HepG2 (cell line): ENCODE measurements at regions not wholly inside any gene's neighbourhood (a gene's known extent, or its start where the extent isn't known, plus 50 kb on each side); places are given as distances from the start of the nearest gene placed in this dataset.

Experiments used
- ATAC-seq: fragments of 200-7000 bp; cut with Tn5 transposase; 3 replicates; pipeline ENCODE4 v1.9.1; 2020; ENCODE audit warnings: mild to moderate bottlenecking, moderate library complexity
- BruUV-seq: library from RNA; stranded (reverse); fragments of 400-500 nt; replicated peaks from 2 replicates; lab custom pipeline; 2021; lab: Mats Ljungman, UMichigan
- CTCF ChIA-PET: fragments of 300-600 bp; formaldehyde crosslinking; extraction: SDS; loops from one replicate; lab custom pipeline; 2021; ENCODE audit warnings: low total read pairs, inconsistent platforms, low intra/inter-chr PET ratio; lab: Yijun Ruan, JAX
- POLR2A ChIA-PET: fragments of 350-600 bp; sonication (Branson Sonifier 250); formaldehyde crosslinking; loops from one replicate; lab custom pipeline; 2020; ENCODE audit warnings: antibody characterized with exemption, inconsistent platforms; lab: Yijun Ruan, JAX
- DNase-seq: peaks from one replicate; pipeline ENCODE4 v3.0.0-alpha.2; 2015; ENCODE audit warnings: low spot score
- FAIRE-seq: peaks from 3 replicates; lab custom pipeline; 2011; peaks lifted over from hg19 to GRCh38; lab: Jason Lieb, UNC
- H2AFZ ChIP-seq: one replicate; pipeline ENCODE4 v1.6.1; 2011; ENCODE audit warnings: low read length, inconsistent platforms
- H3K27ac ChIP-seq: fragments of 300-600 bp; 3 replicates; pipeline ENCODE4 v1.8.0; 2011; ENCODE audit warnings: mixed run types, mild to moderate bottlenecking, mixed read lengths, low read length, inconsistent platforms; ENCODE audit not compliant: insufficient read depth; ENCODE audit errors: extremely low read length
- H3K27me3 ChIP-seq, 2 experiments: fragments of 200-600 bp in 1 of 2; 2 replicates in 1 of 2; 3 replicates in 1 of 2; pipeline versions ENCODE4 v1.6.0 to v1.8.0; 2011; ENCODE audit warnings: low read length in 2 of 2, mild to moderate bottlenecking in 2 of 2, moderate library complexity in 2 of 2, inconsistent platforms in 1 of 2; ENCODE audit not compliant: insufficient read depth in 2 of 2, control insufficient read depth in 1 of 2
- H3K36me3 ChIP-seq, 2 experiments: fragments of 200-600 bp in 1 of 2; replicated peaks in 1 of 2; 2 replicates in 1 of 2; 3 replicates in 1 of 2; pipeline versions ENCODE4 v1.5.1 to v1.8.0; 2011; ENCODE audit warnings: low read length in 2 of 2, inconsistent platforms in 1 of 2; ENCODE audit not compliant: insufficient read depth in 2 of 2, control insufficient read depth in 1 of 2
- H3K4me1 ChIP-seq: 2 replicates; pipeline ENCODE4 v1.5.1; 2012; ENCODE audit warnings: low read length, inconsistent platforms; ENCODE audit not compliant: insufficient read depth
- H3K4me2 ChIP-seq: 2 replicates; pipeline ENCODE4 v1.6.0; 2011; ENCODE audit warnings: low read depth, low read length, inconsistent platforms
- H3K4me3 ChIP-seq, 3 experiments: fragments of 200-600 bp in 1 of 3; sonication (generic), shearing (Covaris generic) in 1 of 3; replicated peaks in 1 of 3; 2 replicates each; pipeline ENCODE4 v1.5.1; 2011 to 2016; ENCODE audit warnings: low read length in 3 of 3, inconsistent platforms in 2 of 3, low read depth in 2 of 3, mild to moderate bottlenecking in 2 of 3, control low read depth in 1 of 3, mixed read lengths in 1 of 3; ENCODE audit not compliant: insufficient read depth in 1 of 3
- H3K79me2 ChIP-seq: one replicate; pipeline ENCODE4 v1.6.1; 2011; ENCODE audit warnings: low read length, inconsistent platforms; ENCODE audit not compliant: insufficient read depth
- H3K9ac ChIP-seq: 2 replicates; pipeline ENCODE4 v1.6.0; 2011; ENCODE audit warnings: mild to moderate bottlenecking, low read depth, low read length, inconsistent platforms; ENCODE audit not compliant: insufficient read depth
- H3K9me3 ChIP-seq: 2 replicates; pipeline ENCODE4 v1.5.1; 2012; ENCODE audit warnings: mild to moderate bottlenecking, low read length
- H4K20me1 ChIP-seq: 2 replicates; pipeline ENCODE4 v1.6.0; 2011; ENCODE audit warnings: inconsistent platforms, mild to moderate bottlenecking, low read length, moderate library complexity; ENCODE audit not compliant: insufficient read depth
- FIP1L1 ChIP-seq: fragments of 200-400 bp; formaldehyde crosslinking; IDR thresholded peaks from 2 replicates; pipeline ENCODE4 v1.6.1; 2018; ENCODE audit warnings: low read depth, mild to moderate bottlenecking, low read length, moderate library complexity, borderline replicate concordance; ENCODE audit not compliant: insufficient read depth
- FOXP1 ChIP-seq, 2 experiments: fragments of 450-650 bp in 1 of 2; IDR thresholded peaks; 2 replicates each; pipeline ENCODE4 v1.6.1; 2017 to 2018; ENCODE audit warnings: antibody characterized with exemption in 1 of 2
- HNF1B ChIP-seq: sonication (generic); formaldehyde crosslinking; IDR thresholded peaks from 2 replicates; pipeline ENCODE4 v1.5.1; 2020; ENCODE audit warnings: mild to moderate bottlenecking, moderate library complexity, missing genetic modification reagents
- HOXA9 ChIP-seq: sonication (generic); formaldehyde crosslinking; IDR thresholded peaks from 2 replicates; pipeline ENCODE4 v1.8.1; 2022; ENCODE audit warnings: missing genetic modification reagents, mild to moderate bottlenecking, moderate library complexity, borderline replicate concordance
- JARID2 ChIP-seq: sonication (generic); formaldehyde crosslinking; IDR thresholded peaks from 2 replicates; pipeline ENCODE4 v1.8.1; 2023; ENCODE audit warnings: missing genetic modification reagents, inconsistent platforms; ENCODE audit not compliant: insufficient replicate concordance
- LBX2 ChIP-seq: sonication (generic); formaldehyde crosslinking; IDR thresholded peaks from 2 replicates; pipeline ENCODE4 v1.5.0; 2020; ENCODE audit warnings: missing genetic modification reagents, mild to moderate bottlenecking, borderline replicate concordance
- NFE2L2 ChIP-seq: fragments of 150-350 bp; IDR thresholded peaks from 2 replicates; pipeline ENCODE4 v1.6.1; 2014; ENCODE audit warnings: low read length
- SETDB1 ChIP-seq: sonication (generic); formaldehyde crosslinking; IDR thresholded peaks from 2 replicates; pipeline ENCODE4 v1.5.1; 2020; ENCODE audit warnings: missing genetic modification reagents, mild to moderate bottlenecking, borderline replicate concordance
- SP2 ChIP-seq: sonication (generic); formaldehyde crosslinking; IDR thresholded peaks from 2 replicates; pipeline ENCODE4 v1.5.1; 2020; ENCODE audit warnings: mild to moderate bottlenecking, missing genetic modification reagents
- ZNF431 ChIP-seq: sonication (generic); formaldehyde crosslinking; IDR thresholded peaks from 2 replicates; pipeline ENCODE4 v1.9.0; 2022; ENCODE audit warnings: missing genetic modification reagents, low read depth, mild to moderate bottlenecking, borderline replicate concordance
- ZNF570 ChIP-seq: sonication (generic); formaldehyde crosslinking; IDR thresholded peaks from 2 replicates; pipeline ENCODE4 v1.4.0; 2020; ENCODE audit warnings: mild to moderate bottlenecking, missing genetic modification reagents, borderline replicate concordance
- ZNF660 ChIP-seq: sonication (generic); formaldehyde crosslinking; IDR thresholded peaks from 2 replicates; pipeline ENCODE4 v1.5.1; 2020; ENCODE audit warnings: mild to moderate bottlenecking, low read depth, missing genetic modification reagents, borderline replicate concordance
- WGBS: methylation state at CpG from one replicate; pipeline ENCODE4 v1.1.6; 2017; ENCODE audit warnings: low lambda C conversion rate; 5-methylcytosine and 5-hydroxymethylcytosine counted together
- in situ Hi-C: cut with HindIII; loops from 2 replicates; pipeline ENCODE4 v1.10.0; 2017; ENCODE audit warnings: low pct_unique_long_range_greater_than_20kb; ENCODE audit not compliant: extremely low pct_ligation_motif_present
- intact Hi-C: fragments of 100-400 bp; cut with micrococcal nuclease; formaldehyde crosslinking; loops from one replicate; pipeline ENCODE4 v1.10.0; 2022; ENCODE audit not compliant: unreplicated experiment

- no peak overlapping the region for H2AFZ ChIP-seq
- no peak for TF ChIP-seq JARID2
- no peak for TF ChIP-seq HNF1B
- no peak for TF ChIP-seq SETDB1 (CRISPR knock-in tag)
- no peaks in the 10 kb centered on the region for H3K36me3 ChIP-seq
- H4K20me1 ChIP-seq = no peaks in the 10 kb centered on the region
- no peaks in the 10 kb centered on the region for H3K27me3 ChIP-seq
- FAIRE-seq (no peak), DNase-seq (no peak), ATAC-seq (no peak)
- no peak overlapping the region for H3K4me3 ChIP-seq
- no peak overlapping the region for H3K9ac ChIP-seq
- no peak overlapping the region for H3K27ac ChIP-seq
- intact Hi-C loops = no loop called here
- ChIA-PET CTCF (no interaction called here), POLR2A (no interaction called here)
- in situ Hi-C loops = no loop called here
- BruUV-seq = no TSS peak
- H3K4me1 ChIP-seq = no peaks in the 10 kb centered on the region
- no peaks in the 10 kb centered on the region for H3K79me2 ChIP-seq
- 93% methylated on average over 12 of the region's 26 CpGs for WGBS
- H3K9me3 ChIP-seq = no peaks in the 10 kb centered on the region; the same call in 1 of the 2 replicates
- H3K4me2 ChIP-seq = no peak overlapping the region
Observed at GRCh38 chrY:19042984-19043442, 269.5 kb upstream of the HSFY2 start.

- WGBS = 57% methylated on average over 8 of the region's 12 CpGs
- FAIRE-seq = no peak
- in situ Hi-C loops = no loop called here
- no peaks in the 10 kb centered on the region for H3K79me2 ChIP-seq
- no peaks in the 10 kb centered on the region for H3K4me1 ChIP-seq
- no peak overlapping the region for H3K4me2 ChIP-seq
- H3K27me3 ChIP-seq = no peaks in the 10 kb centered on the region
- H3K9me3 ChIP-seq = no peaks in the 10 kb centered on the region; the same call in 1 of the 2 replicates
- POLR2A ChIA-PET = no interaction called here
- DNase-seq = no peak
- ATAC-seq = no peak
- H3K9ac ChIP-seq = no peak overlapping the region
- BruUV-seq = no TSS peak
- H3K27ac ChIP-seq = no peak overlapping the region
- H4K20me1 ChIP-seq = no peaks in the 10 kb centered on the region
- H2AFZ ChIP-seq = no peak overlapping the region
- intact Hi-C loops = no loop called here
- CTCF ChIA-PET = no interaction called here
- H3K36me3 ChIP-seq = no peaks in the 10 kb centered on the region
- H3K4me3 ChIP-seq = no peak overlapping the region
- no peak for TF ChIP-seq ZNF570 (CRISPR knock-in tag)
- TF ChIP-seq SP2 (CRISPR knock-in tag) = no peak
- TF ChIP-seq FIP1L1 = no peak
- no peak for TF ChIP-seq ZNF431 (CRISPR knock-in tag)
- TF ChIP-seq ZNF660 (CRISPR knock-in tag) = no peak
- TF ChIP-seq FOXP1 (IDR thresholded peaks at IDR 0.05) = no peak
- no peak for TF ChIP-seq FOXP1 (CRISPR knock-in tag; IDR thresholded peaks at IDR 0.05)
- no peak for TF ChIP-seq HOXA9 (CRISPR knock-in tag)
- TF ChIP-seq LBX2 = no peak
- no peak for TF ChIP-seq NFE2L2
Observed at GRCh38 chrY:19042306-19042958, 268.9 kb upstream of the HSFY2 start.
